Thymus (tissue), 11 donors: ENCODE measurements at regions not wholly inside any gene's neighbourhood (a gene's known extent, or its start where the extent isn't known, plus 50 kb on each side); places are given as distances from the start of the nearest gene placed in this dataset.
"Not testable (repeated sequence)": the region's sequence is repeated elsewhere in the genome, so short reads cannot be mapped to it uniquely, and the experiment has no call there.

Experiments
- DNase-seq, 9 donors: peaks; one replicate each; pipeline ENCODE4 v3.0.0-alpha.2; 2013; ENCODE audit warnings: low spot score in 9 of 9, low read depth in 6 of 9, missing footprints in 1 of 9
- H3K27ac ChIP-seq, 2 donors: one replicate each; pipeline ENCODE4 v1.5.1; 2013; ENCODE audit warnings: control low read depth in 1 of 2, low read depth in 1 of 2, low read length in 1 of 2, mild to moderate bottlenecking in 1 of 2, moderate library complexity in 1 of 2
- H3K27me3 ChIP-seq, 2 donors: one replicate each; pipeline ENCODE4 v1.5.1; 2013; ENCODE audit warnings: low read length in 1 of 2; ENCODE audit not compliant: control insufficient read depth in 2 of 2, insufficient read depth in 1 of 2
- H3K36me3 ChIP-seq, 2 donors: one replicate each; pipeline ENCODE4 v1.5.1; 2013; ENCODE audit warnings: low read length in 1 of 2, mild to moderate bottlenecking in 1 of 2, moderate library complexity in 1 of 2; ENCODE audit not compliant: control insufficient read depth in 2 of 2, insufficient read depth in 2 of 2
- H3K4me1 ChIP-seq, 2 donors: one replicate each; pipeline ENCODE4 v1.5.1; 2013; ENCODE audit warnings: low read length in 2 of 2; ENCODE audit not compliant: control insufficient read depth in 2 of 2, insufficient read depth in 2 of 2
- H3K4me3 ChIP-seq, 2 donors: one replicate each; pipeline ENCODE4 v1.5.1; 2013; ENCODE audit warnings: low read length in 2 of 2, control low read depth in 1 of 2, mild to moderate bottlenecking in 1 of 2
- H3K9me3 ChIP-seq, 2 donors: one replicate each; pipeline ENCODE4 v1.5.1; 2013; ENCODE audit warnings: low read length in 1 of 2, mild to moderate bottlenecking in 1 of 2; ENCODE audit not compliant: control insufficient read depth in 2 of 2, insufficient read depth in 1 of 2
- WGBS: extraction: QIAGEN DNeasy Blood & Tissue Kit; methylation state at CpG from one replicate; pipeline ENCODE4 v1.1.7; 2013; 5-methylcytosine and 5-hydroxymethylcytosine counted together
- donor health status: healthy.

DNA sequence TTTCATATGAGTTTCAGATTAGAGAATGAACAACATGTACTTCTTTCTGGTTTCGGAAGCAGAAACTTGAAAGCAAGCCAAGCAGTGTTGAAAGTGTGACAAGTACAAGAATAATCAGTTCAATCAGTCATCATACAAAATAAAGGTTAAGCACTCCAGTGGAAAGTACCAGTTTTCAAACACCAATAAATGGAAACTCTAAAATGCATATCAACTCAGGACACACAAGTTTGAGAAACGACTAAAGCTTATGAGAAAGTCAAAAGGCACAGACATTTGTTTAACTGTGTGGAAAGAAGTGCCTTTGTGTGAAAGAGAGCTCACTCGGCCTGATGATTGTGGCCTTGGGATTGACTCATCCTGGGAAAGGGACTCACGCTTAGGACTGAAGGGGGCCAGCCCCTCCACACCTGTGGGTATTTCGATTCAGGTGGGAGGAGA lies 60.6 kb upstream of the AKR1C1 start:
- Histone ChIP-seq H3K9me3 (no peaks in the 10 kb centered on the region), H3K4me1 (no peaks in the 10 kb centered on the region), H3K27ac (peak overlapping the region in 1 of 2 donors; percentile 25), H3K27me3 (no peaks in the 10 kb centered on the region), H3K36me3 (no peaks in the 10 kb centered on the region), H3K4me3 (no peak overlapping the region)
- no peak for DNase-seq
- WGBS: 79% methylated on average over 5 of the region's 5 CpGs

DNA sequence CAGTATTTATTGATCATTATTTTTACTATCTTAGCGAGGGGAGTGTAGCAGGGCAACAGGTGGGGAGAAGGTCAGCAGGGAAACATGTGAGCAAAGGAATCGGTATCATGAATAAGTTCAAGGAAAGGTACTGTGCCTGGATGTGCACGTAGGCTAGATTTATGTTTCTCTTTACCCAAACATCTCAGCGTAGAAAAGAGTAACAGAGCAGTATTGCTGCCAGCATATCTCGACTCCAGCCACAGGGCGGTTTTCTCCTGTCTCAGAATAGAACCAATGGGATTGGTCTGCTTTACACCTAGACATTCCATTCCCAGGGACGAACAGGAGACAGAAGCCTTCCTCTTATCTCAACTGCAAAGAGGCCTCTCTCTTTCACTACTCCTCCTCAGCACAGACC lies 60.1 kb upstream of the AKR1C1 start:
- not testable (repeated sequence) for H3K27ac ChIP-seq

DNA sequence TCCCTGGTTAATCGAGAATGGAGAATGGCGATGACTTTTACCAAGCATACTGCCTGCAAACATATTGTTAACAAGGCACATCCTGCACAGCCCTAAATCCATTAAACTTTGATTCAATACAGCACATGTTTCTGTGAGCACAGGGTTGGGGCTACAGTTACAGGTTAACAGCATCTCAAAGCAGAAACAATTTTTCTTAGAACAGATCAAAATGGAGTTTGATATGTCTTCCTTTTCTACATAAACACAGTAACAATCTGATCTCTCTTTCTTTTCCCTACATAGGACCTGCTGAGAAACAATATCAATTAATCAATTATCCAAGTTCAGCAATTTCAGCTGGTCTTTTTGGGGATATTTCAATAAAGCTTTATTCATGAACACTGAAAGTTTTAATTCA lies 59.5 kb upstream of the AKR1C1 start:
- 100% methylated on average over 2 of the region's 2 CpGs for WGBS
- H3K27me3 ChIP-seq, DNase-seq, H3K9me3 ChIP-seq, H3K4me1 ChIP-seq, H3K4me3 ChIP-seq, H3K36me3 ChIP-seq, H3K27ac ChIP-seq: not testable (repeated sequence)

More for the DNA sequence above, 60.1 kb upstream of the AKR1C1 start:
- H3K27me3 ChIP-seq, H3K9me3 ChIP-seq, H3K4me3 ChIP-seq, H3K4me1 ChIP-seq, DNase-seq, H3K36me3 ChIP-seq: not testable (repeated sequence)
- whole genome bisulfite sequencing: 88% methylated on average over 7 of the region's 7 CpGs

- H3K4me1 ChIP-seq: no peaks in the 10 kb centered on the region
- no peaks in the 10 kb centered on the region for H3K27me3 ChIP-seq
- H3K36me3 ChIP-seq: no peaks in the 10 kb centered on the region
- no peaks in the 10 kb centered on the region for H3K9me3 ChIP-seq
- no peak overlapping the region for H3K4me3 ChIP-seq
- 99% methylated on average over 6 of the region's 6 CpGs for WGBS
- no peak overlapping the region for H3K27ac ChIP-seq
- DNase-seq: no peak
Observed at GRCh38 chr10:4909118-4909517, 54.1 kb upstream of the AKR1C1 start.
